ENCODE measurements at regions not wholly inside any gene's neighbourhood (a gene's known extent, or its start where the extent isn't known, plus 50 kb on each side); places are given as distances from the start of the nearest gene placed in this dataset.

DNA sequence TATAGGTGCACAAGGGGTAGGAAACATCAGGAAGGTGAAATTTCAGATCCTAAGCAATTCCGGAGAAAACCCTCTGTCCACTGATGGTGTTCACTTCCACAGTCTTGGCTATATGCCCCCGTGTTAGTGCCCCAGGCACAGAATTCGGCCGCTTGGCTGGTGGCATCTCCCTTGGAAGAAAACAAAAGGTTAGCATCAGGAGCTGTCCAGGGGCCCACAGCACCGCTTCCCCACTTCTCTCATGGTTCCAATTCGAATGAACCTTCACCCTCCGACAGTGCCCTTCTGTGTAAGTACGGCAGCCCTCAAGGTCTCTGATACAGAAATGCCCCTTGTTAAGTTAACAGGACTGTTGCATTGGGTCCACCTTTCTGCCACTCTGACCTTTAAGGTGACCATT lies 409.0 kb downstream of the GADD45G start:
- no peak for DNase-seq

DNA sequence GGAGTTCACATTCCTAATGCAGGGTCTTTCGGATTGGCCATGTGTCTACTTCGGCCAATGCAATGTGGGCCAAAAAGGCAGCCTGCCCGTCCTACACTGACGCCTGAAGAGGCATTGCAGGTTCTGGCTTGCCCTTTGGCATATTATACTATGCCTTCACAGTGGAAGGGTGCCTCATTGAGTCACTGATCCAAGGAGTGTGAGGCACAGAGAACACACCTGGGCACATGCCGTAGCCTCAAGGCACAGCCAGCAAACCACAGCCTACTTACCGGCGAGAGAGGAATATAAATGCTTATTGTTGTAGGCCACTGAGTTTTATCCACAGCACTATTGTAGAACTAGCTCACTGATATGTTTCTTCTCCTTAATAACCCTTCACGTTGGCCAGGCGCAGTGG lies 409.6 kb downstream of the GADD45G start:
- no peak for DNase-seq

DNA sequence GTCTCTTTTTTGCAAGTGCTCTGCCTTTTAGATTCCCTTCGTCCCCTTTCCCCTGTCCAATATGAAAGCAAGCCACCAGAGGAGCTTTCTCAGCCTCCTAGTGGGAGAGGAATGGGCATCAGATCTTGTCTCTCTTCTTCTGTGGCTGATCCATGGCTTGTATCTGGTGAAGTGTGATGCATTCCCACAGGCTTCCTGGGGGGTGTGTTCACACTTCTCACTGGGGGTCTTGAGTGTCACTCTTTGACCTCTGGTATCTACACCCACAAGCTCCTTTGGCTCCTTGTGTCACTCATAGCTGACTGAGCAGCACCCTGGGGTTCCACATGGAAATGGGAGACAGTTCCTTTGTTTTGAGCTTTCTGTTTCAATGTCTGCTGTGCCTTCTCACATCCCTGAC lies 411.5 kb downstream of the GADD45G start:
- DNase-seq = no peak

DNA sequence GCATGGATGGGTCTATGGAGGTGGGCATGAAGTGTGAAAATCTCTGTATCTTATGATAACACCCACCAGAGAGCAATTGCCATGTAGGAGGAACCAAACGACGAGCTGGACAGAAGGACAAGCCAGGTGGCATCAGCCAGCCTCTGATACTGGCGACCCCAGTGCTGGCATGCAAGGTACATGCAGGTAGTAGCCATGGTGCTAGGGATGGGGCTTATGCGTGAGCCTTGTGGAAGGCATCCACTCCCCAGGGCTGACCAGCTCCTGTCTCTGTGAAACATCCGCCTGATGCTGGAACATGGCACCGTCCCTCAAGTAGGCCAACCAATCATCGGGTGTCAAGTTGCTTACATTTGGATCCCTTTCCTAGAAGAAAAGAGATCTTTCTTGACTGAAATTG lies 412.9 kb downstream of the GADD45G start:
- DNase-seq = no peak

DNA sequence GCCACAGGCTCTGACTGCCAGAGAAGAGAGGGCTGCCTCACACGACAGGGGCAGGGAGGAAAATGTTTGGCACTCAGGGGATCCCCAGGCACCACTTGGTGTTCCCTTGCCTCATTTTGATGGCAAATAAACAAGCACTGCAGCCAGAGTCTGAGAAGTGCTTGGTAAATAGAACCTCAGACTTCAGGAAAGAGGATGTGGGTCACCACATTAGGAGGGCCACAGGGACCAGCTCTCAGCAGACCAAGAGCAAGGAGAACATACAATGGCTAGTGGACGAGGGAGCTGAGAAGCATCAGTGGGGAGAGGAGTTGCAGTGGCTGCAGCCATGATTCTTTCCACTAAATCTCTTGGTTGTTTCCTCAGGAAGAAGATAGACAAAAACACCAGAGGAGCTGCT lies 413.9 kb downstream of the GADD45G start:
- DNase-seq = peak; percentile 49

DNA sequence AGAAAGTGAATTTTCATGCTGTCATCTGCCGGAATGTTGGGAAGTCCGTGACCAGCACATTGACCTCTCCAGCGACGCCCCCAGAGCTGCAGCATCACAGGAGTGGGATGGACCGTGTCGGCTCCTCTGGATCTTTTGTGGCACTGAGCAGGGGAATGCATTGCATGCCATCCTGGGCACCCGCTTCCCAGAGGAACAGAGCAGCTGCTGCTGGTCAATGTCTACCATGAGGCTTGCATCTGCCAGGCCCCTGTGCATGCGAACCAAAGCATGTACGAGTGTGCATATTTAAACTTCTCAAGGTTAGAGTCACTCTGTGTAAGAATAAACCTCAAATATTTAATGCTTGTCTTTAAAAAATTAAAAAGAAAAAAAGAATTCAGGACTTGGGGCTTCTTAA lies 414.8 kb downstream of the GADD45G start:
- DNase-seq = no peak

DNA sequence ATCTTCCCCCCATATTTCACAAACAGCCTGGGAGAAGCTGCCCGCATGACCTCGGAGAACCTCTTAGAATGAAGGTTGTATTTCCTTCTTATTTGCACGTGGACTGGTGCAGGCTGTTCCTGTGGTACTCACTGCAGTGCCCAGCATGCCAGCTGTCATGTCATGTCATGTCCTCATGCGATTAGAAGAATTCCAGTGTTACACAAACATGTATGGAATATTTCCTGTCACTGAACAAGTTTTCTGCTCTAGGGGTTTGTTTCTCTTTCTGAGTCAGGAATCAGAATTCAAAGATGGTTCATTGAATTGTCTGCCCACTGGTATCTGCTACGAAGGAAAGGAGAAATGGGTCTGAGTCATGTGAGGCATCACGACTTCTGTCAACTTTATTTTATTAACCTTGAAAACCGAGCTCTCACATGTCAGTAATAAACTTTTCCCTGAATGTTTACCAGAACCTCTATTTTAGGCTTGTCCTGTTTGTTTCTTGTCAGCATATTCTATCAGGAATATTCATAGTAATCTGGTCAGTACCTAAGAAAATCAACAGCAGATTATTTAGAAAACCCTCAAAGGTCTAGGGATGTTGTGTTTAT lies 415.6 kb downstream of the GADD45G start:
- DNase-seq = no peak

DNA sequence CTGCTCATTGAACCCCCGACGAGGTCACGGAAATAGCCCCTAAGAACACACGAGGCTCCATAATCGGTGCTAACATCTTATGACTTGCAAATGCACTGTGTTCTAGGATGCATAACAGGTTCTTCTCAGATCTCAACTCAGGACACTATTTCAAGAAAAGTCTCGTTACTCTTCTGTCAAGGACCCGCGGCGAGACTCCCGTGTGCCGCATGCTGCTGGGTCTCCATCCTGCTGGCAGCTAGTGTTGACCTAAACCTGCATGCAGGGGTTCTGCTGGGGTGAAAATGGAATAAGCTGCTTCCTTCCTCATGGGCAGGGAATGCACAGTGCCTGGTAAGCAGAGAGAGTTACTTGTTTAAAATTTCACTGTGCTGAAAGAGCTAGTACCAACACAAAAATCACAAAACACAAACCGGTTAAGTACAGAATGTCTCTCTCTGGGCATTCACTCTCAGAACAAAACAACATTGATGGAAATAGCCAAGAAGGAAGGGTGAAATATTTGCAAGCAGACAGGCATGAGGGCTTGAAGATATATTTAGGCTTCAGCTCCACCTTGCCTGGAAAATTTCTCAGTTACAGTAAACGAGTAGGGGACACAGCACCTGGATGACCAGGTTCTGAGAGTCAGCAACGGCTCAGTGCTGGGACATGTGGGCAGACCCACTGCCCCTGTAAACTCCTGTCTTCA lies 416.5 kb downstream of the GADD45G start:
- no peak for DNase-seq

DNA sequence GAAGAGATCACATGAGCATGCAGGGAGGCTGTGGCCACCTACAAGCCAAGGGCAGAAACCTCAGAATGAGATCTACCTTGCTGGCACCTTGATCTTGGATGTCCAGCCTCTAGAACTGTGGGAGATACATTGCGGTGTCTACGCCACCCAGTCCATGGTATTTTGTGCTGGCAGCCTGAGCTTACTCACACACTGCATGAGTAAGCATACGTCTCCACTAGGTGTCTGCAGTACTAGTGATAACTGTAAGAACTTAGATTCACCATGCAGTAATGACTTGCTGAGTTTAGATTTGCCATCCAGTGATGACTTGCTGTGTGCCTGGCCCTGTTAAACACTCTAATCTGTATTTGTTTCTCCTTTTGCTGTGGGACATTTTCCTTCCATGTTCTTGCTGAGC lies 417.7 kb downstream of the GADD45G start:
- no peak for DNase-seq

DNA sequence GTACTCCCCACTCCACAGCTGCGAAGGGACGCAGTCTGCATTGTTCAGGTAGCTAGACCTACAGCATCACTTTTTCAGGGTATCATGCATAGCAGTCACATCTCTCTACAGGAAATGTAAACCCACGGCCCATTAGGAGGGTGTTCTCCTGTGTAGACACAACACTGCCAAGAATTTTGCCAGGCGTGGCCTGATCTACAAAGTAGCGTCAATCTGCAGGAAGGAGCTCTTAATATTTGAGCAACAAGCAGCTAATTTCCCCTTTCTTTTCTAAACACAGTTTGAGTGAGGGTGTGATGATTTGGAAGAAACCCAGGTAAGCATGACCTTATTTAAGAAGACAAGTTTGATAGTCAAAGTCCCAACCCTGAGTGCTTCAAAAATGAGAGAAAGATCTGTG lies 419.0 kb downstream of the GADD45G start:
- DNase-seq = no peak

DNA sequence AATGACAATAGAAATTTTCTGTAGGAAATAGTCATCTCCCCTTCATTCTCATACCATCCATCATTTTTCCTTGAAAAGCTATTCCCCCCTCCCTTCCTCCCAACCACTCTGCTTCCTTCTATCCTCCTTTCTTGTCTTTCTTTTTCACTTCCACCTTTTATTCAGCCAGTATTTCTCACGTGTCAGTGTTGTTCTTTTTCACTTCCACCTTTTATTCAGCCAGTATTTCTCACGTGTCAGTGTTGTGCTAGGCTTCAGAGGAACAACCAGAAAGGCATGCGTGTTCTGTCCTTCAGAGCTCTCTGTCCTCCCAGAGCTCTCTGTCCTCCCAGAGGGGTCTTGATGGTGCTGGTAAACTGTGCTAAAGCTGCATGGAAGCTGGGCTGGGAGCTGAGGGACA lies 419.6 kb downstream of the GADD45G start:
- no peak for DNase-seq

DNA sequence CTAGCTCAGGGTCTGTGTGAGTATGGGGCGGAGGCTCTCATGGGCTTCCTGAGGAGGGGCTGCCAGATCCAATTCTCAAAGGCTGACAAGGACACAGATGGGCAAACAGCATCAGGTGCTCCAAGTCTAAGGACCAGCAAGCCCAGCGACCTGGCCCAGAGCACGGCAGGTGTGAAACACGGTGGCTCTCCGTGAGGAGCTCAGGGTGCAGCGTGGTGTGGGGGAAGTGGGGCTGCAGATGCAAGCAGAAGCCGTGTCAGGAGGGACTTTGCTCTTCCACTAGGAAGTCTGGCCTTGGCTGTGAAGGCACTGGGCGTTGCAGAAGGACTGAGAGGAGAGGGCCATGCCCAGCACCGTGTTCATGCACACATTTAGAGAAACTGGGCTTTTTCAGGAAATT lies 420.0 kb downstream of the GADD45G start:
- DNase-seq = no peak

DNA sequence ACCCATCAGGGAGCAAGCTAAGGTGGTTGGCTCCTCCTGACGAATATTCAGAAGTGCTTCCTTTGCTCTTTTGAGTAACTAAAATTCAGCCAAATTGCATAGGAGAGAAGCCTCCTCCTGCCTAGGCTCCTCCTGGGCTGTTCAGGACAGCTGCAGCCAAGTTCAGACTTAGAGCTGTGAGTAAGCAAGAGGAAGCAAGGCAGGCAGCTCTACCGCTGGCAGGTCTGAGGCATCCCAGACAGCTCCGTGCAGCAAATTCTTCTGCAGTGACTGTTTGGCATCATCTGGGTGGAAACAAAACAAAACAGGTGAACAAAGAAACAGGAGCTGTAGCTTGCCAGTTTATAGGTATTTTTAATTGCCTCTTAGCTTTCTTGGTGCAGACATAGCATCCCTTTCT lies 421.0 kb downstream of the GADD45G start:
- no peak for DNase-seq

DNA sequence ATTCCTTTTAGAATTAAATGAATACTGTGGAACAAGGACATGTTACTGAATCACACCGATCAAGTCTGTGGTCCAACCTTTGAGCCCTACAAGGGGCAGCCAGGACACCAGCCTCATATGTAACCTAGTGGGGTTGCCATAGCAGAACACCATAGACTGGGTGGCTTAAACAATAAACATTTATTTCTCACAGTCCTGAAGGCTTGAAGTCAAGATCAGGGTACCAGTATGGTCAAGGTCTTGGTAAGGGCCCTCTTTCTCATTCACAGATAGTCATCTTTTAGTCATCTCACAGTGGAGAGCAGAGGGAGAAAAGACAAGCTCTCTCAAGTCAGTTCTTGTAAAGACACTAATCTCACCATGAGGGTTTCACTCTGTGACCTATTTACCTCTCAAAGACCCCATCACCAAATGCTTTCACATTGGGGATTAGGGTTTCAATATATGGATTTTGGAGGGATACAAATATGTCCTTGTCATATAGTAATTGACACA lies 422.5 kb downstream of the GADD45G start:
- no peak for DNase-seq

DNA sequence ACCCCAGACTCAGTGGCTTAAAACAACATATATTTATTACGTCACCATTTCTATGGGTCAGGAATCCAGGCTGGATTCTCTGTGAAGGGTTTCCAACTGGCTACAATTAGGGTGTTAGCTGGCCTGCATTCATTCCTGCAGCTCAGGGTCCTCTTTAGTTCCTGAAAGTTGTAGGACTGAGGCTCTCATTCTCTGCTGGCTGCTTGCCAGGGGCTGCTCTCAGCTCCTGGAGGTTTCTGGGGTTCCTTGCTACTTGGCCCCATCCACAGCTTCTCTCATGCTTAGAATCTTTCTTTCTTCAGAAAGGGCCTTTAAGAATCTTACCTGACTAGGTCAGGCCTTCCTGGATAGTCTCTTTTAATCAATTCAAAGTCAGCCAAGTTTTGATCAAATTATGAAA lies 424.6 kb downstream of the GADD45G start:
- no peak for DNase-seq

DNA sequence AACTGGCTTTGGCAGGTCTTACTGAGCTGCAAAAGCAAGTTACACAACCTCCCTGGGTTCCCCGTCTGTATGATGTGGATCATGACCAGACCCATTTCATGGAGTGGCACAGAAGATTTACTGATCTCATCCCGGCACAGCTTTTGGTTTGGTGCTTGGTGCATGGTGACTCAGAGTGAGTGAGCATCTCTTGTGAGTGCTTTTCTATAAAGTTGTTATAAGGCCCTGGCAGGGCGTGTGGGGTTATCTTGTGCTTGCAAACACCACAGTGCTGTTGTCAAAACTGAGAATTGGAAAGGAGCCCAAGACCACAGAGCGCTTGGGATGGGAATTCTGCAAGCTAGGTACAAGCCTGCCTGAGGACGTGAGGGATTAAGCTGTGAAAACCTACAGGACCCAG lies 425.2 kb downstream of the GADD45G start:
- DNase-seq = no peak

DNA sequence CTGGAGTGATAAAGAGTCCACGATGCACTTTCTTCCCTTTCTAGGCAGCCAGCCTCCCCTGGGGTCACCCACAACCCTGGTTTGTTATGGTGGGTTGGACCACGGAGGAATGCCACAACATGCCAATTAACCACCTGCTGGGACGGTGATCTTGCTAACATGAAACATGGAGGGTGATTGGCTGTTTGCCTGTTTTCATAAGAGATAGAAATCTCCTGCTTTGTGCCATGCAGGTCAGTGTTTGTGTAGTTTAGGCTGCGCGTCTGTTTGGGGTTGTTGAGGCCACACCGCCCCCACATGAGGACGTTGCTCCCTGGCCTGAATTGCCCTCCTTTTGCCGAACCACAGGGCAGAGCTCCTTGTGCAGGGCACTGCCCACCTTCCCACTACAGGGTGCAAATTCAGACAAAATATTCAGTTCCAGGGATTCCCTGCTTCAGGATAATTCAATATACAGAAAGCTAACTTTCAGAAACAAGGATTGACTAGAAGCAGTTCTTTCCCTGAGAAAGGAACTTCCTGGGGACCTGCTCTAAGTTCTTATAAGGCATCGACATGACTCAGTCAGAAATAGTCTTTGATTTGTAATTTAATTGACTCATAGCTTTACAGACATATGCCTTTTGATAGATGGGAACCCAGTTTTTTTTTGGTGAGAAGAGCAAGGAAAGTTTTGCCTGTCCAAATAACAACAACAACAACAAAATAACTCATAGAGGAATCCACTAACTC lies 427.6 kb downstream of the GADD45G start:
- DNase-seq = no peak

DNA sequence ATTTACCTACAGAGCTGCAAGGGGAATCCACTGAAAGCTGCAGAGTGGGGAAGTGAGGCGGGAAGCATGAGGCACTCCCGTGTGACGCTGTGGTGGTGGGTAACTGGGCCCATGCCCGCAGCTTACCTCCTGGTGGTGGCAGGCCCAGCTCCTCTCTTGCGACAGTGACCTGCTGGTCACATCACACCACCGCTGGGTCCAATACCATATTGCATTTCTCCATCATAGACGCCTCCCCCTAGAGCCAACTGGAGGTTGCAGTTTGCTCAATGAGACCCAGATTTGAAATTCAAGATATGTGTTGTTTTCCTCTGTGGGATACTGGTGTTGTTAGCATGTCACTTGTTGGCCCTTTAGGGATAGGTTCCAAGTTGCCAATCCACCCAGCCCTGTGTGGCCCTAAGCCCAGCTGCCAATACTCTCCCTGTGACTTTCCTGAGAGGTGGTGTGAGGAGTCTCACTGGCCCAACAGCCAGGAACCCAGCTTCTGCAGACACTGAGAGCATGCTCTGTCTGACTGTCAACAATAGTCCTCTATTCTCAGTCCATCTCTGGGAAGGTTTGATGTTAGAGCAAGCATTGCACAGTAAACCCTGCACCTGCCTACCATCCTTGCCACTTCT lies 428.3 kb downstream of the GADD45G start:
- no peak for DNase-seq

DNA sequence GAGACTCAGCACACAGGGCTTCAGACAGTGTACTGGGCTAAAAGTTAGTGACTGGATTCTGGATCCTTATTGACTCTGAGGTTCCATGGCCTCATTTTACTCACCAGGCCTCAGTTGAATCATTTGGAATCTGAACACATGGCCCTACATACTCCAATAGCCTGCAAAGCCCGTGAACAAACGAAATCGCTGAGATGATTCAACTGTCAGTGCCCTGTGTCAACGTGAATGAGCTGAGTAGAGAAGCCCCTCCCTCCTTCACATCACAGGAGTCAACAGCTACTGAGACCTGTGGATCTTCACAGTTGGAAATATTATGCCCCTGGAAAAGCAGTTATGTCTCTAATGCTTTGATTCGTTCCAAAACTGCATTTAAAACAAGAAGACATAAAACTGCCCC lies 429.3 kb downstream of the GADD45G start:
- DNase-seq = no peak

DNA sequence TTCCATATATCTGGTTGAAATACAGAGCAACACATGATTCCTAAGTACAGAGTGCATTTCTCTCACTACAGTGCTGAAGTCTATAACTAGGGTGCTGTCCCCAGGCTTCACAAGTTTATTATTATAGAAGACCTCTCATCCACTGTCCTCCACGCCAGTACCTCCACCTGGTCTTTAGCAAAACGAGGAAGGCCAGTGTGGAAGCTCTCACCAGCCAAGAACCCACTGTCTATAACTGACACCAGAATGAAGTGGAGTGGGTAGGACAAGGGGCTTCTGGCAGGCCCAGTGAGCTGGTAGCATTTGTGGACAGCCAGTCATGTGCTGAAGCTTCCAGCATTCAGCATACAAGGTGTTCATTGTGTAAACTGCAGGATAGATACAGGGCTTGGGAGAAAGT lies 430.7 kb downstream of the GADD45G start:
- no peak for DNase-seq

DNA sequence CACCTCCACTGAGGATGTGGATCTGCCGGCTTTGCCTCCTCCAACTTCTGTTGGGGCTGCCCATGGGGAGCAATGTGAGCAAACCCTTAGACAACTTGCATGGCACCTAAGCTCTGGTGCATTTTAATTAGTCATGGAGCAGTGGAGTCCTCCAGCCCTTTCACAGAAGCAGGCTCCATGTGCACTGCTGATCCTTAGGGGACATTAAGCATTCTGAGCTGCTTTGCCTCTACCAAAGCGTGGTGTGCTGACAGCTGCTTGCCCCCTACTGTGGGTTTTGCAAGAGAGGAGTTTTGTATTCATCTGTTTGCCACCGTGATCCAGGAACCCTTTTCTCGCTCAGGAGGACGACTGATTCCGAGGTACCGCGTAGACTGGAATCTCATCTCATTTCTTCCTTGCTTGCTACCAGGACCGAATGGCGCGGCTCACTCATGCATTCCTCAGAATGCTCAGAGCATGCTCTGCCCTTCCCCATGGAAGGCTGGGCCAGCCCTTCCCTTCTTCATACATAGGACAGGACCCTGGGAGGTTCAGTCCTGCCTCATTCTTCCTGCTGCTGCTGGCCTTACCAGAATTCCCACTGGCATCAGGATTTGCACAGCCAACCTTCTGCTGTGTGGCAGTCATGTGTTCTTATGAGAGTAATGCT lies 432.5 kb downstream of the GADD45G start:
- no peak for DNase-seq

DNA sequence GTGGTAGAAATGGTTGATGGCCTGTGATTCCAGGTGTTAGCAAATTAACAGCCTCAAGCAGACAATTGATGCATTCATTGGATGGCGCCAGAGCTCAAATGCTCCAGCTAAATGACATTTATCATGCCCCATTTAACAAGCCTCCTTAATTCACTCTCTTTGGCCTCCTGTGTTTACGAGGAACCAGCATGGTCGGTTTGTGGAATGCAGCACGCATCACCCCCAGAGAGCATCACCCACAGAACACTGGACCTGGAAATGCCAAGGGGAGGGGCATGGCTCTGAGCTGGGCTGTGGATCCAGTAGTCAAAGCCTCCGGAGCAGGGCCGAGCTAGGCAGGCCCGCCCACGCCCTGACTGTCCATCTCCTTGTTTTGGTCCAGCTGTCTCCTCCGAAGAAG lies 434.0 kb downstream of the GADD45G start:
- peak; percentile 75 for DNase-seq

DNA sequence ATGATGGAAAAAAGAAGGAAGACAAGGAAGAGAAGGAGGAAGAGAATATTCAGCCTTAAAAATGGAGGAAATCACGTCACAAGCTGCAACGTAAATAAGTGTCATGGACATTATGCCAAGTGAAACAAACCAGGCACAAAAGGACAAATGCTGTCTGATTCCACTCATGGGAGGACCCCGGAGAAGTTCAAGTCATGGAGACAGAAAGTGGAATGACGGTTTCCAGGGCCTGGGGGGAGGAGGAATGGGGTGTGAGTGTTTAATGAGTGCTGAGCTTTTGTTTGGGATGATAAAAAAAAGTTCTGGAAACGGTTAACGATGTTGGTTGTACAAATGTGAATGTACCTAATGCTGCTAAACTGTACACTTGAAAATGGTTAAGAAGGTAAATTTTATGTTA lies 439.5 kb downstream of the GADD45G start:
- no peak for DNase-seq
